ENCODE measurements at regions not wholly inside any gene's neighbourhood (a gene's known extent, or its start where the extent isn't known, plus 50 kb on each side); places are given as distances from the start of the nearest gene placed in this dataset.
"Not testable (repeated sequence)": the region's sequence is repeated elsewhere in the genome, so short reads cannot be mapped to it uniquely, and the experiment has no call there.

GRCh38 chr13:90882551-90882950, 464.9 kb upstream of the MIR17HG start:
- DNase-seq (ENCODE audit: low read depth): no peak

GRCh38 chr13:90883592-90883991, 463.9 kb upstream of the MIR17HG start:
- no peak for DNase-seq (ENCODE audit: low read depth)

- no peak for DNase-seq (ENCODE audit: low read depth)
Observed at GRCh38 chr13:90884066-90884465, 463.4 kb upstream of the MIR17HG start.

- no peak for DNase-seq (ENCODE audit: low read depth)
Observed at GRCh38 chr13:90889906-90890834, 457.3 kb upstream of the MIR17HG start.

- DNase-seq (ENCODE audit: low read depth): no peak
Observed at GRCh38 chr13:90891329-90891728, 456.2 kb upstream of the MIR17HG start.

- DNase-seq (ENCODE audit: low read depth): not testable (repeated sequence)
Observed at GRCh38 chr13:90893199-90893598, 454.3 kb upstream of the MIR17HG start.

- DNase-seq (ENCODE audit: low read depth): no peak
Observed at GRCh38 chr13:90896002-90896401, 451.5 kb upstream of the MIR17HG start.

GRCh38 chr13:90898811-90899210, 448.7 kb upstream of the MIR17HG start:
- DNase-seq (ENCODE audit: low read depth): no peak

- DNase-seq (ENCODE audit: low read depth): no peak
Observed at GRCh38 chr13:90899416-90899815, 448.1 kb upstream of the MIR17HG start.

GRCh38 chr13:90902255-90902654, 445.2 kb upstream of the MIR17HG start:
- no peak for DNase-seq (ENCODE audit: low read depth)

GRCh38 chr13:90906554-90906953, 440.9 kb upstream of the MIR17HG start:
- no peak for DNase-seq (ENCODE audit: low read depth)

GRCh38 chr13:90908792-90909191, 438.7 kb upstream of the MIR17HG start:
- DNase-seq (ENCODE audit: low read depth): no peak

- DNase-seq (ENCODE audit: low read depth): no peak
Observed at GRCh38 chr13:90910018-90910639, 437.4 kb upstream of the MIR17HG start.

- no peak for DNase-seq (ENCODE audit: low read depth)
Observed at GRCh38 chr13:90912247-90912646, 435.2 kb upstream of the MIR17HG start.

- DNase-seq (ENCODE audit: low read depth): no peak
Observed at GRCh38 chr13:90918536-90918935, 429.0 kb upstream of the MIR17HG start.

GRCh38 chr13:90919153-90919552, 428.3 kb upstream of the MIR17HG start:
- no peak for DNase-seq (ENCODE audit: low read depth)

- DNase-seq (ENCODE audit: low read depth): no peak
Observed at GRCh38 chr13:90926459-90926858, 421.0 kb upstream of the MIR17HG start.

- no peak for DNase-seq (ENCODE audit: low read depth)
Observed at GRCh38 chr13:90928109-90928508, 419.4 kb upstream of the MIR17HG start.

- no peak for DNase-seq (ENCODE audit: low read depth)
Observed at GRCh38 chr13:90933097-90933826, 414.2 kb upstream of the MIR17HG start.

- no peak for DNase-seq (ENCODE audit: low read depth)
Observed at GRCh38 chr13:90934741-90935140, 412.7 kb upstream of the MIR17HG start.

GRCh38 chr13:90938848-90939247, 408.6 kb upstream of the MIR17HG start:
- no peak for DNase-seq (ENCODE audit: low read depth)

GRCh38 chr13:90943946-90944345, 403.5 kb upstream of the MIR17HG start:
- no peak for DNase-seq (ENCODE audit: low read depth)

GRCh38 chr13:90945146-90945545, 402.3 kb upstream of the MIR17HG start:
- DNase-seq (ENCODE audit: low read depth): not testable (repeated sequence)

All from stimulated activated CD8-positive, alpha-beta memory T cell treated with anti-CD3 and anti-CD28 coated beads, Interleukin-15, amount 100 ng/mL, for 1 hour (primary cell).